Esophagus muscularis mucosa (tissue), 4 donors: ENCODE measurements at regions not wholly inside any gene's neighbourhood (a gene's known extent, or its start where the extent isn't known, plus 50 kb on each side); places are given as distances from the start of the nearest gene placed in this dataset.

Experiments used
- CTCF ChIP-seq, 3 experiments: fragments of 200-600 bp in 2 of 3; fragments of 450-650 bp in 1 of 3; sonication (generic) in 2 of 3; IDR thresholded peaks; one replicate each; pipeline ENCODE4 v1.5.1; 2017 to 2019; ENCODE audit warnings: antibody characterized with exemption in 3 of 3, mild to moderate bottlenecking in 2 of 3, moderate library complexity in 1 of 3
- EP300 ChIP-seq: sonication (generic); formaldehyde crosslinking; IDR thresholded peaks from one replicate; pipeline ENCODE4 v1.6.1; 2017; ENCODE audit warnings: antibody characterized with exemption
- POLR2A ChIP-seq: fragments of 450-650 bp; IDR thresholded peaks from one replicate; pipeline ENCODE4 v1.6.1; 2017; ENCODE audit warnings: antibody characterized with exemption, moderate library complexity, mild to moderate bottlenecking, low read depth
- POLR2AphosphoS5 ChIP-seq, 2 donors: sonication (generic); formaldehyde crosslinking; IDR thresholded peaks; one replicate each; pipeline ENCODE4 v1.6.1; 2017; ENCODE audit warnings: antibody characterized with exemption in 2 of 2

GRCh38 chr12:20006871-20007730 lies 361.2 kb upstream of the PDE3A start:
- TF ChIP-seq POLR2A (no peak), CTCF (IDR thresholded peaks at IDR 0.05) (no peak), POLR2AphosphoS5 (IDR thresholded peaks at IDR 0.05) (no peak), EP300 (no peak)
